CD1c-positive myeloid dendritic cell (primary cell): ENCODE measurements at regions not wholly inside any gene's neighbourhood (a gene's known extent, or its start where the extent isn't known, plus 50 kb on each side); places are given as distances from the start of the nearest gene placed in this dataset.
A peak's percentile ranks its signal among the peaks of the same experiment; 100 is the strongest.
"Not testable (repeated sequence)": the region's sequence is repeated elsewhere in the genome, so short reads cannot be mapped to it uniquely, and the experiment has no call there.

Source experiments
- DNase-seq: peaks from one replicate; pipeline ENCODE4 v3.0.0-alpha.2; 2016; ENCODE audit errors: extremely low spot score

- no peak for DNase-seq
These were observed 79.9 kb upstream of the SLC1A3 start for GRCh38 chr5:36526537-36526936.

- no peak for DNase-seq
These were observed 77.8 kb upstream of the SLC1A3 start for GRCh38 chr5:36528588-36528987.

GRCh38 chr5:36529142-36529541, 77.3 kb upstream of the SLC1A3 start:
- DNase-seq: peak; percentile 39

- no peak for DNase-seq
These were observed 76.2 kb upstream of the SLC1A3 start for GRCh38 chr5:36530215-36530614.

GRCh38 chr5:36531401-36531800, 75.0 kb upstream of the SLC1A3 start:
- DNase-seq: no peak

GRCh38 chr5:36535378-36535777, 71.0 kb upstream of the SLC1A3 start:
- no peak for DNase-seq

GRCh38 chr5:36535859-36536615, 70.4 kb upstream of the SLC1A3 start:
- no peak for DNase-seq

GRCh38 chr5:36536616-36537005, 69.8 kb upstream of the SLC1A3 start:
- DNase-seq: no peak

GRCh38 chr5:36537724-36538123, 68.7 kb upstream of the SLC1A3 start:
- DNase-seq: no peak

- no peak for DNase-seq
These were observed 53.6 kb upstream of the SLC1A3 start for GRCh38 chr5:36552651-36553393.

- not testable (repeated sequence) for DNase-seq
These were observed 51.4 kb upstream of the SLC1A3 start for GRCh38 chr5:36555035-36555434.
